Prostate gland (tissue), 2 donors: ENCODE measurements at regions not wholly inside any gene's neighbourhood (a gene's known extent, or its start where the extent isn't known, plus 50 kb on each side); places are given as distances from the start of the nearest gene placed in this dataset.

Experiments
- POLR2A ChIP-seq: fragments of 450-650 bp; IDR thresholded peaks from one replicate; pipeline ENCODE4 v1.6.1; 2016; ENCODE audit warnings: antibody characterized with exemption, mild to moderate bottlenecking
- POLR2AphosphoS5 ChIP-seq: sonication (generic); formaldehyde crosslinking; IDR thresholded peaks from one replicate; pipeline ENCODE4 v1.6.1; 2017; ENCODE audit warnings: antibody characterized with exemption
- TF ChIP-seq, protein P1 (sequence below), 4 experiments: fragments of 200-600 bp in 2 of 4; fragments of 450-650 bp in 2 of 4; sonication (generic) in 2 of 4; IDR thresholded peaks; 1 replicate in 3 of 4; 2 replicates in 1 of 4; pipeline ENCODE4 v1.5.1; 2016 to 2019; ENCODE audit warnings: antibody characterized with exemption in 4 of 4, mild to moderate bottlenecking in 2 of 4, moderate library complexity in 2 of 4

DNA sequence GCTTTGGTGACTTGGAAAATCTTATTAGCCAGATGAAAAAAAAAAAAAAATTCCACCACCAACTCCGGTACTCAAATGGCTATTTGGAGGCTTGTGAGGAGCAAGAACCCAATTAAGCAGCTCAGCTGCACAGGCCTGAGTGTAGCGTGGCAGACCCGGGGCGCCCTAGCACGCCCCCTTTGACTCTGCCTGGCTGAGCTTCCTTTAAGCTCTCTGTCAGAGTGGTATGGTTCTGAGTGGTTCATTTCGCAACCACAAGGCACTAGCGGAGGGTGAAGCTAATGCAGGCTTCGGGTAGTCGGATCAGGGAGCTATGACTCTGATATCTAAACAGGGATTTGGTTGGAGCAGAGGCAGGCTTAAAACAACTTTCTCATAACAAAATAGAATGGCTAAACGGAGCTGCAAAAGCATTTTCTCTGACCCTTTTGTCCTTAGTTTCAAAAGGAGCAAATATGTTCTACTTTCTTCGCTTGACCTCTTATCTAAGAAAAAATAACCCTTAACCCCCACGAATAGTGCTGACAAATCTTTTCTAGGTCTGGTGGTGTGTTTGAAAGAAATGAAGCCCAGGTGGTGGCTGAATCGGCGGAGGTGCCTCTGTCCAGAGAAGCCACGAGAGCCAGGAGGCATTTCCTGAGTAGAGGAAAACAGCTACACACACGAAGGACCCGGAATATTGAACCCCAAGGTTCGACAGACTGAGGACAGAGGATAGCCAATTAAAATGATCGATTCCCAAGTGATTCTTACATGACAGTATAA, 285.4 kb upstream of the GLI3 start:
- TF ChIP-seq, protein P1, sequence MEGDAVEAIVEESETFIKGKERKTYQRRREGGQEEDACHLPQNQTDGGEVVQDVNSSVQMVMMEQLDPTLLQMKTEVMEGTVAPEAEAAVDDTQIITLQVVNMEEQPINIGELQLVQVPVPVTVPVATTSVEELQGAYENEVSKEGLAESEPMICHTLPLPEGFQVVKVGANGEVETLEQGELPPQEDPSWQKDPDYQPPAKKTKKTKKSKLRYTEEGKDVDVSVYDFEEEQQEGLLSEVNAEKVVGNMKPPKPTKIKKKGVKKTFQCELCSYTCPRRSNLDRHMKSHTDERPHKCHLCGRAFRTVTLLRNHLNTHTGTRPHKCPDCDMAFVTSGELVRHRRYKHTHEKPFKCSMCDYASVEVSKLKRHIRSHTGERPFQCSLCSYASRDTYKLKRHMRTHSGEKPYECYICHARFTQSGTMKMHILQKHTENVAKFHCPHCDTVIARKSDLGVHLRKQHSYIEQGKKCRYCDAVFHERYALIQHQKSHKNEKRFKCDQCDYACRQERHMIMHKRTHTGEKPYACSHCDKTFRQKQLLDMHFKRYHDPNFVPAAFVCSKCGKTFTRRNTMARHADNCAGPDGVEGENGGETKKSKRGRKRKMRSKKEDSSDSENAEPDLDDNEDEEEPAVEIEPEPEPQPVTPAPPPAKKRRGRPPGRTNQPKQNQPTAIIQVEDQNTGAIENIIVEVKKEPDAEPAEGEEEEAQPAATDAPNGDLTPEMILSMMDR (IDR thresholded peaks at IDR 0.05): no peak
- TF ChIP-seq POLR2A (no peak), POLR2AphosphoS5 (no peak)
